Heart left ventricle (tissue), 13 donors: ENCODE measurements at regions not wholly inside any gene's neighbourhood (a gene's known extent, or its start where the extent isn't known, plus 50 kb on each side); places are given as distances from the start of the nearest gene placed in this dataset.

ENCODE experiments used
- CTCF ChIP-seq, 12 donors: fragments of 200-600 bp; sonication (generic) in 4 of 12; IDR thresholded peaks; one replicate each; pipeline versions ENCODE4 v1.5.0 to v1.8.0; 2018 to 2022; ENCODE audit warnings: antibody characterized with exemption in 12 of 12, mild to moderate bottlenecking in 5 of 12
- POLR2A ChIP-seq, 2 donors: fragments of 450-650 bp; IDR thresholded peaks; one replicate each; pipeline ENCODE4 v1.6.1; 2017; ENCODE audit warnings: antibody characterized with exemption in 2 of 2, mild to moderate bottlenecking in 2 of 2, moderate library complexity in 2 of 2
- donor health status: ischemic (EF 13 %, LVEDD 7.1; RV severe dilation, severe dysfunction).
- donor health status: DM: no; HTN: yes; CAD: no.
- donor health status: DM: no; HTN: no; CAD: no.
- donor health status: ischemic (EF 25% LVEDD 6.9; RV normal size, moderate dysfunction).
- donor health status: ischemic (EF 25% LVEDD 5.7; RV mildly dilated, moderate dysfunction).
- donor health status: ischemic (EF 35%, LVEDD 5.7; RV mildly dilated, moderate dysfunction).
- donor health status: nonischemic (EF 11% LVEDD 7.7; RV severe dilation, severe dysfunction).
- donor health status: DM: yes; HTN: yes; CAD: no.
- donor health status: PGD.
- donor health status: ischemic (EF 29% LVEDD 5.4; RV normal size, mild dysfunction).
- donor health status: nonischemic (EF 23%, LVEDD 6.1; RV moderate dilation, normal function).

- no peak for TF ChIP-seq POLR2A (IDR thresholded peaks at IDR 0.05)
- no peak for TF ChIP-seq CTCF (IDR thresholded peaks at IDR 0.05)
Observed at GRCh38 chr13:94811753-94812152, 99.4 kb upstream of the SOX21 start.
